Hepatocyte (in vitro differentiated cells): ENCODE measurements at regions not wholly inside any gene's neighbourhood (a gene's known extent, or its start where the extent isn't known, plus 50 kb on each side); places are given as distances from the start of the nearest gene placed in this dataset.

ENCODE experiments used
- EZH2phosphoT487 ChIP-seq: fragments of 200-600 bp; sonication (generic); IDR thresholded peaks from one replicate; pipeline ENCODE4 v1.6.1; 2018; ENCODE audit warnings: antibody characterized with exemption, mild to moderate bottlenecking, low read depth, moderate library complexity; ENCODE audit not compliant: unreplicated experiment, severe bottlenecking
- TF ChIP-seq, protein P1 (sequence below): fragments of 200-600 bp; sonication (generic); IDR thresholded peaks from 2 replicates; pipeline ENCODE4 v1.5.1; 2016; ENCODE audit warnings: antibody characterized with exemption, mild to moderate bottlenecking; ENCODE audit not compliant: poor library complexity

DNA sequence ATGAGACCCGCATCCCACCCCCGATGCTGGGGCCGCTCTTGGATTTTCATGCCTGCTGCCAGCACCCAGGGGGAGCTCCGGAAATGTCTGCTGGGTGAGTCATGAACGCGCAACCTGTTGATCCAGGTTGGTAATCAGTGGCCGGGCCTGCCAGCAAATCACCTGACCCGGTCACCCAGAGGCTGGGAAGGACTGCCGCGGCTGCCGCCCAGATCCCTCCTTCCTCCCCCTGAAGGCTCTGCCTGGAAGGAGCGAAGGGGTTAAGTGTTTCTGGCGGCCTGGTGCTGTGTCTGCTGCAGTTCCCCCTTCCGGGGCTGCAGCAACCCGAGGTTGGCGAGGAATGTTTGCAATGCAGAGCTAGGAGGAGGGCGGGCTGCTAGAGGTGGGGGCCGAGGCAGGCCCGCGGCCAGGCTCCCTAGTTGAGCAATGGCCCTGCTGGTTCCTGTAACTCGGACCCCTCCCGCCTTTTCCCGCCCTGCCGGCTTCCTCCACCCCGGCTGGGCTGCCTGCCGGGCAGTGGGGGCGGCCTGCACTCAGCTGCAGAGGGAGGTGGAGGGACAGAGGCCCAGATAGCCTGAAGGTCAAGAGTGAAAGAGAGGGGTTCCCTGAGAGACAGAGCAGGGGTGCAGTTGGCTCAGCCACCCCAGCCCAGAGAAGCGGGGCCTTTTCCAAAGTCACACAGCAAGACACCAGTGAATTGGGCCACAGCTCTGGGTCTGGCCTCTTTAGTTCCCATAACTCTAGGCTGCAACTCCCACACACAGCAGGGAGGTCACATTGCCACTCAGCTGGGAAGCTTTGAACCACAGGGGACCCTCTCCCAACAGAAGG is 156.3 kb upstream of the IER5L start:
- TF ChIP-seq, protein P1, sequence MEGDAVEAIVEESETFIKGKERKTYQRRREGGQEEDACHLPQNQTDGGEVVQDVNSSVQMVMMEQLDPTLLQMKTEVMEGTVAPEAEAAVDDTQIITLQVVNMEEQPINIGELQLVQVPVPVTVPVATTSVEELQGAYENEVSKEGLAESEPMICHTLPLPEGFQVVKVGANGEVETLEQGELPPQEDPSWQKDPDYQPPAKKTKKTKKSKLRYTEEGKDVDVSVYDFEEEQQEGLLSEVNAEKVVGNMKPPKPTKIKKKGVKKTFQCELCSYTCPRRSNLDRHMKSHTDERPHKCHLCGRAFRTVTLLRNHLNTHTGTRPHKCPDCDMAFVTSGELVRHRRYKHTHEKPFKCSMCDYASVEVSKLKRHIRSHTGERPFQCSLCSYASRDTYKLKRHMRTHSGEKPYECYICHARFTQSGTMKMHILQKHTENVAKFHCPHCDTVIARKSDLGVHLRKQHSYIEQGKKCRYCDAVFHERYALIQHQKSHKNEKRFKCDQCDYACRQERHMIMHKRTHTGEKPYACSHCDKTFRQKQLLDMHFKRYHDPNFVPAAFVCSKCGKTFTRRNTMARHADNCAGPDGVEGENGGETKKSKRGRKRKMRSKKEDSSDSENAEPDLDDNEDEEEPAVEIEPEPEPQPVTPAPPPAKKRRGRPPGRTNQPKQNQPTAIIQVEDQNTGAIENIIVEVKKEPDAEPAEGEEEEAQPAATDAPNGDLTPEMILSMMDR = no peak
- no peak for TF ChIP-seq EZH2phosphoT487
